Endothelial cell (in vitro differentiated cells): ENCODE measurements at regions not wholly inside any gene's neighbourhood (a gene's known extent, or its start where the extent isn't known, plus 50 kb on each side); places are given as distances from the start of the nearest gene placed in this dataset.

Source experiments
- DNase-seq: peaks from one replicate; pipeline ENCODE4 v3.0.0; 2021; ENCODE audit warnings: low spot score
- H3K27ac Mint-ChIP-seq: one replicate; pipeline ENCODE4 v1.8.0; 2021; ENCODE audit warnings: mixed read lengths, inconsistent platforms; ENCODE audit not compliant: unreplicated experiment
- H3K27me3 Mint-ChIP-seq: one replicate; pipeline ENCODE4 v1.8.0; 2021; ENCODE audit warnings: mild to moderate bottlenecking, moderate library complexity, mixed read lengths, inconsistent platforms; ENCODE audit not compliant: unreplicated experiment
- H3K36me3 Mint-ChIP-seq: one replicate; pipeline ENCODE4 v1.8.0; 2021; ENCODE audit warnings: mild to moderate bottlenecking, low read depth, mixed read lengths, inconsistent platforms; ENCODE audit not compliant: unreplicated experiment
- H3K4me1 Mint-ChIP-seq: one replicate; pipeline ENCODE4 v1.8.0; 2021; ENCODE audit warnings: mild to moderate bottlenecking, mixed read lengths, inconsistent platforms; ENCODE audit not compliant: unreplicated experiment
- H3K4me3 Mint-ChIP-seq: one replicate; pipeline ENCODE4 v1.8.0; 2021; ENCODE audit warnings: mild to moderate bottlenecking, mixed read lengths, inconsistent platforms; ENCODE audit not compliant: unreplicated experiment
- H3K9me3 Mint-ChIP-seq: one replicate; pipeline ENCODE4 v1.8.0; 2021; ENCODE audit warnings: mixed read lengths, inconsistent platforms; ENCODE audit not compliant: unreplicated experiment
- TF ChIP-seq, protein P1 (sequence below): fragments of 200-600 bp; sonication (generic); IDR thresholded peaks from one replicate; pipeline ENCODE4 v1.5.0; 2021; ENCODE audit warnings: antibody characterized with exemption; ENCODE audit not compliant: unreplicated experiment

DNA sequence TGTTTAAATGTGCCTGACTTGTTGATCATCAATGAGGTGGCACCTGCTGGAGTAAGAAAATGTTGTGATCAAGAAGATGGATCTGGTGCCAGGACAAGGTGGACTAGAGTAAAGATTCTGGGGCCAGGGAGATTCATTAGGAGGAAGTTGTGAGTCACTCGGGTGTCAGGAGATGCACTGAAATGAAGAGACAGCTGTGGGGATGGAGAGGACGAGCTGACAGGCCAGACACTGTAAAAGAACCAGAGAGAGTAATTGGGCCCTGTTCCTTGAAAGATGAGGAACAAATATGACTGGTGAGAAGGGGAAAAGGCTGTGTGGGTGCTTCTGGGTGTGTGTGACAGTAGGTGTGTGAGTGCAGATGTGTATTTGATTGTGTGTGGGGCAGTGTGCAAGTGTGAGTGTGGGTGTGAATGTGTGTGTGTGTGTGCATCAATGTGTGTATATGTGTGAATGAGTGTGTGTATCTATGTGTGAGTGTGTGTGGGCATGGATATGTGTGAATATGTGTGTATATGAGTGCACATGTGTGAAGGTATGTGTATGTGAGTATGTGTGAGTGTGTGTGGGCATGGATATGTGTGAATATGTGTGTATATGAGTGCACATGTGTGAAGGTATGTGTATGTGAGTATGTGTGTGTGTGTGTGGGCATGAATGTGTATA, 260.5 kb downstream of the RFC3 start:
- Mint-ChIP-seq H3K4me1 (no peaks in the 10 kb centered on the region), H3K36me3 (no peaks in the 10 kb centered on the region), H3K27ac (no peak overlapping the region), H3K27me3 (no peaks in the 10 kb centered on the region), H3K9me3 (no peaks in the 10 kb centered on the region), H3K4me3 (no peak overlapping the region)
- DNase-seq = no peak
- TF ChIP-seq, protein P1, sequence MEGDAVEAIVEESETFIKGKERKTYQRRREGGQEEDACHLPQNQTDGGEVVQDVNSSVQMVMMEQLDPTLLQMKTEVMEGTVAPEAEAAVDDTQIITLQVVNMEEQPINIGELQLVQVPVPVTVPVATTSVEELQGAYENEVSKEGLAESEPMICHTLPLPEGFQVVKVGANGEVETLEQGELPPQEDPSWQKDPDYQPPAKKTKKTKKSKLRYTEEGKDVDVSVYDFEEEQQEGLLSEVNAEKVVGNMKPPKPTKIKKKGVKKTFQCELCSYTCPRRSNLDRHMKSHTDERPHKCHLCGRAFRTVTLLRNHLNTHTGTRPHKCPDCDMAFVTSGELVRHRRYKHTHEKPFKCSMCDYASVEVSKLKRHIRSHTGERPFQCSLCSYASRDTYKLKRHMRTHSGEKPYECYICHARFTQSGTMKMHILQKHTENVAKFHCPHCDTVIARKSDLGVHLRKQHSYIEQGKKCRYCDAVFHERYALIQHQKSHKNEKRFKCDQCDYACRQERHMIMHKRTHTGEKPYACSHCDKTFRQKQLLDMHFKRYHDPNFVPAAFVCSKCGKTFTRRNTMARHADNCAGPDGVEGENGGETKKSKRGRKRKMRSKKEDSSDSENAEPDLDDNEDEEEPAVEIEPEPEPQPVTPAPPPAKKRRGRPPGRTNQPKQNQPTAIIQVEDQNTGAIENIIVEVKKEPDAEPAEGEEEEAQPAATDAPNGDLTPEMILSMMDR = no peak

DNA sequence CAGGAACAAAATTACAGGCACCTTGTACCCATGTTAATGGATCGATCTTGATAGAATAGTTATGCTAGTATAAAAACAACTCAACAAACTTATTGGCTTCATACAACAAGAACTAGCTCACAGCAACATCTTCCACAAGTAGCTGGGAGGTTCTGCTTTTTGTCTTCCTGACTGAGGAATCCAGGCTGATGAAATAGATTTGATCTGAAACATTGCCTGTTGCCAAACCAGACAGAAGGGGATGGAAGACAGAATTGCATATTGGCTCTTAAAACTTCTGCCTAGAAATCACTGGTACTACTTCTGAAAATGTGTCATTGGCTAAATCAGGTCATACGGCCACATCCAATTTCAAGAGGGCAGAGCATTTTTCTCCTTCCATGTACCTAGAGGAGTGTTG, 267.3 kb downstream of the RFC3 start:
- no peak for DNase-seq
- H3K4me3 Mint-ChIP-seq = no peak overlapping the region
- H3K9me3 Mint-ChIP-seq = peaks cover 6% of the 10 kb centered on the region
- H3K27ac Mint-ChIP-seq = no peak overlapping the region
- H3K27me3 Mint-ChIP-seq = peaks cover 4% of the 10 kb centered on the region
- peaks cover 5% of the 10 kb centered on the region for H3K36me3 Mint-ChIP-seq
- no peaks in the 10 kb centered on the region for H3K4me1 Mint-ChIP-seq
- TF ChIP-seq, protein P1 = no peak

DNA sequence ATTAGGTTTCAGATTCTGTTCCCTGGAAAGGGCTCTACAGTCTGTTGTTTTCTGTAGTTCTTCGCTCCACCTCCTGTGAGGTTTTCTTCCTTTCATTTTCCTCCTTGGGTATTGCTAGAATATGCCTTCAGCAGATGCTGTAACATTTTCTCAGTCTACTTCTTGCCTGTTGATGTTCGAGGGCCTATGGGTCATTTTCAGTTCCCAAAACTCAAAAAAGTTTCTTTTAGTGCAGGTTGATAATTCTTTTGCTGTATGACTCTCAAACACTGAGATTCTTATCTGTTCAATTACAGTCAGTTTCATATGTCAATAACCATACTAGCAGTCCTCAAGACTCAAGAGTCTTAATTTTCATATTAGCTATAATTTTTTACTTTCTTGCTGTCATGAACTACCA, 268.3 kb downstream of the RFC3 start:
- TF ChIP-seq, protein P1 = no peak
- H3K4me3 Mint-ChIP-seq = no peak overlapping the region

DNA sequence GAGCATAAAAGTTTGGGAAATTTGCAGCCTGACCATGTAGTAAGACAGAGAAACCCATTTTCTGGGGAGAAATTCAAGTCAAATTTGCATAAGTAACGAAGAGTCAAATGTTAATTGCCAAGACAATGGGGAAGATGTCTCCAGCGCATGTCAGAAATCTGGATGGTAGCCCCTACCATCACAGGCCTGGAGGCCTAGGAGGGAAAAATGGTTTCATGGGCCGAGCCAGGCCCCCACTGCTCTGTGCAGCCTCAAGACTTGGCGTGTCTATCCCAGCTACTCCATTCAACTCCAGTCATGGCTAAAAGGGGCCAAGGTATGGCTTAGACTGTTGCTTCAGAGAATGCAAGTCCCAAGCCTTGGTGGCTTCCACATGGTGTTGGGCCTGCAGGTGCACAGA, 269.8 kb downstream of the RFC3 start:
- Mint-ChIP-seq H3K9me3 (peaks cover 6% of the 10 kb centered on the region), H3K4me1 (no peaks in the 10 kb centered on the region), H3K27ac (no peak overlapping the region), H3K27me3 (peaks cover 4% of the 10 kb centered on the region), H3K36me3 (peaks cover 5% of the 10 kb centered on the region), H3K4me3 (no peak overlapping the region)
- no peak for DNase-seq
- TF ChIP-seq, protein P1 = no peak

More for the DNA sequence above, 268.3 kb downstream of the RFC3 start:
- Mint-ChIP-seq H3K27ac (no peak overlapping the region), H3K36me3 (peaks cover 5% of the 10 kb centered on the region), H3K27me3 (peaks cover 4% of the 10 kb centered on the region), H3K4me1 (no peaks in the 10 kb centered on the region), H3K9me3 (peaks cover 6% of the 10 kb centered on the region)
- no peak for DNase-seq

DNA sequence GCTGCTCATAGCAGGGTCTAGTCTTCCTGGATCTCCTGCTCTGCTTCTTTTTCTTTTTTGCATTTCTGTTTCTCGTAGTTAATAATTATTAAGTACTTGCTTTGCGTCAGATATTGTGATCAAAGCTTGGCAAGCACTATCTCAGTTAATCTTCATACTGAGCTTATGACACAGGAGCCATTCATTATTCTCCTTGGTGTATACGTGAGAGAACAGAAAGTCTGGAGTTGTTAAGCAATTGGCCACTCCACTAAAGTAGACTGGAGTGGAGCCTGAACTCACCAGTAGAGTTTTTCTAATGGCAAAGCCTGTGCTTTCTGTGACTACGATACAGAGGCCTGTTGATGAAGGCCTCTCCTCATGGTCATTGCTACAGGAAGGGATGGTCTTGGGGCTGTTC, 285.9 kb downstream of the RFC3 start:
- Mint-ChIP-seq H3K9me3 (no peaks in the 10 kb centered on the region), H3K4me1 (peaks cover 4% of the 10 kb centered on the region), H3K27ac (no peak overlapping the region), H3K4me3 (no peak overlapping the region), H3K27me3 (no peaks in the 10 kb centered on the region), H3K36me3 (no peaks in the 10 kb centered on the region)
- DNase-seq = no peak
- TF ChIP-seq, protein P1 = no peak
